A673 (cell line): ENCODE measurements at regions not wholly inside any gene's neighbourhood (a gene's known extent, or its start where the extent isn't known, plus 50 kb on each side); places are given as distances from the start of the nearest gene placed in this dataset.

Source experiments
- BruUV-seq: library from RNA; stranded (reverse); fragments of 400-500 nt; replicated peaks from 2 replicates; lab custom pipeline; 2021; lab: Mats Ljungman, UMichigan
- CTCF ChIA-PET: fragments of 300-600 bp; sonication (Branson Sonifier 250); formaldehyde crosslinking; loops from one replicate; lab custom pipeline; 2022; ENCODE audit warnings: antibody characterized with exemption; lab: Charles Lee
- POLR2A ChIA-PET: fragments of 300-600 bp; sonication (Branson Sonifier 250); formaldehyde crosslinking; loops from one replicate; lab custom pipeline; 2022; ENCODE audit warnings: antibody characterized with exemption; ENCODE audit not compliant: low non-redundant PET; lab: Charles Lee
- DNase-seq: peaks from one replicate; pipeline ENCODE4 v3.0.0-alpha.2; 2015; ENCODE audit warnings: low spot score
- H3K27ac ChIP-seq: fragments of 200-600 bp; sonication (generic); 2 replicates; pipeline ENCODE4 v1.5.1; 2016; ENCODE audit warnings: mixed run types, low read depth, mild to moderate bottlenecking, mixed read lengths, antibody characterized with exemption, low read length; ENCODE audit not compliant: poor library complexity, severe bottlenecking
- H3K27me3 ChIP-seq: fragments of 200-600 bp; sonication (generic); replicated peaks from 2 replicates; pipeline ENCODE4 v1.6.1; 2017; ENCODE audit warnings: mixed run types, low read depth, mild to moderate bottlenecking, mixed read lengths, antibody characterized with exemption, low read length; ENCODE audit not compliant: insufficient read depth, poor library complexity
- H3K36me3 ChIP-seq: fragments of 200-600 bp; sonication (generic); 2 replicates; pipeline ENCODE4 v1.6.1; 2016; ENCODE audit warnings: mixed run types, mild to moderate bottlenecking, mixed read lengths, antibody characterized with exemption, low read length; ENCODE audit not compliant: insufficient read depth, poor library complexity, severe bottlenecking
- H3K4me1 ChIP-seq: fragments of 200-600 bp; sonication (generic); 2 replicates; pipeline ENCODE4 v1.6.1; 2017; ENCODE audit warnings: mixed run types, mild to moderate bottlenecking, mixed read lengths, antibody characterized with exemption, low read length; ENCODE audit not compliant: insufficient read depth, poor library complexity, severe bottlenecking
- H3K4me3 ChIP-seq: fragments of 200-600 bp; sonication (generic); 2 replicates; pipeline ENCODE4 v1.5.1; 2016; ENCODE audit warnings: low read depth, mixed run types, mild to moderate bottlenecking, mixed read lengths, low read length; ENCODE audit not compliant: poor library complexity, severe bottlenecking
- H3K9me3 ChIP-seq: fragments of 200-600 bp; sonication (generic); 2 replicates; pipeline ENCODE4 v1.6.1; 2016; ENCODE audit warnings: mixed run types, low read depth, mild to moderate bottlenecking, mixed read lengths, antibody characterized with exemption, low read length; ENCODE audit not compliant: poor library complexity, severe bottlenecking
- EZH2 ChIP-seq: fragments of 200-600 bp; sonication (generic); IDR thresholded peaks from 2 replicates; pipeline ENCODE4 v1.6.1; 2017; ENCODE audit warnings: borderline replicate concordance, low read depth, mild to moderate bottlenecking, mixed read lengths, antibody characterized with exemption, low read length; ENCODE audit not compliant: poor library complexity, severe bottlenecking
- intact Hi-C: fragments of 100-400 bp; cut with micrococcal nuclease; formaldehyde crosslinking; loops from one replicate; pipeline ENCODE4 v1.10.0; 2022; ENCODE audit not compliant: unreplicated experiment
- TF ChIP-seq, protein P1 (sequence below): fragments of 300-800, 200-600 bp; sonication (generic); conservative IDR thresholded peaks from 2 replicates; pipeline ENCODE4 v1.5.1; 2017; ENCODE audit warnings: low read depth, mild to moderate bottlenecking, antibody characterized with exemption, low read length, moderate library complexity, mixed read lengths

GRCh38 chr20:10954908-10955580 lies 281.2 kb upstream of the JAG1 start:
- Histone ChIP-seq H3K27ac (no peak overlapping the region), H3K27me3 (no peaks in the 10 kb centered on the region), H3K9me3 (no peaks in the 10 kb centered on the region), H3K36me3 (no peaks in the 10 kb centered on the region), H3K4me3 (no peak overlapping the region), H3K4me1 (no peaks in the 10 kb centered on the region)
- ChIA-PET CTCF (no interaction called here), POLR2A (no interaction called here)
- no TSS peak for BruUV-seq
- intact Hi-C loops, result no loop called here
- DNase-seq, result no peak
- TF ChIP-seq, protein P1, sequence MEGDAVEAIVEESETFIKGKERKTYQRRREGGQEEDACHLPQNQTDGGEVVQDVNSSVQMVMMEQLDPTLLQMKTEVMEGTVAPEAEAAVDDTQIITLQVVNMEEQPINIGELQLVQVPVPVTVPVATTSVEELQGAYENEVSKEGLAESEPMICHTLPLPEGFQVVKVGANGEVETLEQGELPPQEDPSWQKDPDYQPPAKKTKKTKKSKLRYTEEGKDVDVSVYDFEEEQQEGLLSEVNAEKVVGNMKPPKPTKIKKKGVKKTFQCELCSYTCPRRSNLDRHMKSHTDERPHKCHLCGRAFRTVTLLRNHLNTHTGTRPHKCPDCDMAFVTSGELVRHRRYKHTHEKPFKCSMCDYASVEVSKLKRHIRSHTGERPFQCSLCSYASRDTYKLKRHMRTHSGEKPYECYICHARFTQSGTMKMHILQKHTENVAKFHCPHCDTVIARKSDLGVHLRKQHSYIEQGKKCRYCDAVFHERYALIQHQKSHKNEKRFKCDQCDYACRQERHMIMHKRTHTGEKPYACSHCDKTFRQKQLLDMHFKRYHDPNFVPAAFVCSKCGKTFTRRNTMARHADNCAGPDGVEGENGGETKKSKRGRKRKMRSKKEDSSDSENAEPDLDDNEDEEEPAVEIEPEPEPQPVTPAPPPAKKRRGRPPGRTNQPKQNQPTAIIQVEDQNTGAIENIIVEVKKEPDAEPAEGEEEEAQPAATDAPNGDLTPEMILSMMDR, result no peak
- TF ChIP-seq EZH2, result no peak

DNA sequence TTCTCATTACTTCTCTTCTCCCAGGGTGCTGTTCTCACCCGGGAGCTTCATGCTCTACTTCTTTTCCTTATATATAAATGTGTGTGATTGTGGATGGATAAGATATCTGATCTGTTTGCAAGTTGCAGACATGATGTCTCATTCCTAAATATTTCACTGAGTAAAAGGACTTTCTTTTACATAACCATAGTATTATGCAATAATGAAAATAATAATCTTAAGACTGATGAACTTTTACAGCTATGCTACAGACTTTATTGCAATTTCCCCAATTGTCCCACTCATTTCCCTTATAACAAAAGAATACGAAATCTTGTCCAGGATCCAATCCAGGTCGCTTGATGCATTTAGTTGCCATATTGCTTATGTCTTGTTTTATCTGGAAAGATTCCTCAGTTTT lies 284.5 kb upstream of the JAG1 start:
- TF ChIP-seq EZH2, result no peak
- DNase-seq, result no peak
- ChIA-PET POLR2A (no interaction called here), CTCF (no interaction called here)
- intact Hi-C loops, result no loop called here
- BruUV-seq, result no TSS peak
- H3K4me3 ChIP-seq, result no peak overlapping the region
- no peaks in the 10 kb centered on the region for H3K4me1 ChIP-seq
- H3K27me3 ChIP-seq, result no peaks in the 10 kb centered on the region
- no peaks in the 10 kb centered on the region for H3K36me3 ChIP-seq
- H3K9me3 ChIP-seq, result no peaks in the 10 kb centered on the region
- no peak overlapping the region for H3K27ac ChIP-seq

DNA sequence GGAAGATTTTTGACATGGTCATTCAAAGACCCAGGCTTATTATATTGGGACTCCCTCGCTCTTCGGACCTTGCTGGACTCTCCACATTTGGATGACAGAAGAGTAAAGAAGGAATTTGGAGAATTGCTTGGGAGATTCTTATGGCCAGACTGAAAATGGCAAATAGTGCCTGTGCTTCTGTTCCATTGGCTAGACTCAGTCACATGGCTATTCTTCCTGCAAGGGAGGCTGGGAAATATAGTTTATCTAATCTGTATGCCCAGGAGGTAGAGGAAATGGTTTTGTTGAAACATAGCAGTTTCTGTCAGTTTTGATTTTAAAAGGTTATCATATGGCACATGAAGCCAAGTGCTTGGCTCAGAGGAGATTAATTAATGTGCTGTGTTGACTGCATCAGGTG lies 286.6 kb upstream of the JAG1 start:
- no peak for DNase-seq
- H3K27me3 ChIP-seq, result no peaks in the 10 kb centered on the region
- no peak overlapping the region for H3K27ac ChIP-seq
- CTCF ChIA-PET, result no interaction called here
- intact Hi-C loops, result no loop called here
- H3K4me1 ChIP-seq, result no peaks in the 10 kb centered on the region
- POLR2A ChIA-PET, result no interaction called here
- no TSS peak for BruUV-seq
- H3K9me3 ChIP-seq, result no peaks in the 10 kb centered on the region
- no peaks in the 10 kb centered on the region for H3K36me3 ChIP-seq
- H3K4me3 ChIP-seq, result no peak overlapping the region
- TF ChIP-seq EZH2, result no peak
- TF ChIP-seq, protein P1, result no peak
